SK-N-SH (cell line): ENCODE measurements at regions not wholly inside any gene's neighbourhood (a gene's known extent, or its start where the extent isn't known, plus 50 kb on each side); places are given as distances from the start of the nearest gene placed in this dataset.

Source experiments
- FOXJ3 ChIP-seq: sonication (generic); formaldehyde crosslinking; IDR thresholded peaks from 2 replicates; pipeline ENCODE4 v1.5.1; 2020; ENCODE audit warnings: mild to moderate bottlenecking, missing genetic modification reagents
- JUND ChIP-seq: IDR thresholded peaks from 2 replicates; pipeline ENCODE4 v1.4.0; 2012
- NFIC ChIP-seq: IDR thresholded peaks from 2 replicates; pipeline ENCODE4 v1.4.0; 2012; ENCODE audit warnings: borderline replicate concordance
- NRF1 ChIP-seq: IDR thresholded peaks from 2 replicates; pipeline ENCODE4 v1.6.1; 2012; ENCODE audit warnings: low read depth, mild to moderate bottlenecking, low read length
- POLR2AphosphoS5 ChIP-seq: IDR thresholded peaks from 2 replicates; pipeline ENCODE4 v1.6.1; 2012; ENCODE audit warnings: low read depth, low read length
- RFX5 ChIP-seq: IDR thresholded peaks from 2 replicates; pipeline ENCODE4 v1.6.1; 2012; ENCODE audit warnings: mild to moderate bottlenecking, improper control_type of control experiment, low read length
- SMC3 ChIP-seq: IDR thresholded peaks from 2 replicates; pipeline ENCODE4 v1.6.1; 2012; ENCODE audit warnings: low read depth, low read length, improper control_type of control experiment
- YY1 ChIP-seq: IDR thresholded peaks from 2 replicates; pipeline ENCODE4 v1.4.0; 2012; ENCODE audit warnings: low read depth, mild to moderate bottlenecking
- TF ChIP-seq, protein P1 (sequence below): fragments of 200-600 bp; sonication (generic); IDR thresholded peaks from 2 replicates; pipeline ENCODE4 v1.6.1; 2017; ENCODE audit warnings: antibody characterized with exemption, mild to moderate bottlenecking, moderate library complexity
- TF ChIP-seq, protein P2 (sequence below): IDR thresholded peaks from 2 replicates; pipeline ENCODE4; 2012
- TF ChIP-seq, protein P3 (sequence below): IDR thresholded peaks from 2 replicates; pipeline ENCODE4 v1.4.0; 2012; ENCODE audit warnings: low read depth

DNA sequence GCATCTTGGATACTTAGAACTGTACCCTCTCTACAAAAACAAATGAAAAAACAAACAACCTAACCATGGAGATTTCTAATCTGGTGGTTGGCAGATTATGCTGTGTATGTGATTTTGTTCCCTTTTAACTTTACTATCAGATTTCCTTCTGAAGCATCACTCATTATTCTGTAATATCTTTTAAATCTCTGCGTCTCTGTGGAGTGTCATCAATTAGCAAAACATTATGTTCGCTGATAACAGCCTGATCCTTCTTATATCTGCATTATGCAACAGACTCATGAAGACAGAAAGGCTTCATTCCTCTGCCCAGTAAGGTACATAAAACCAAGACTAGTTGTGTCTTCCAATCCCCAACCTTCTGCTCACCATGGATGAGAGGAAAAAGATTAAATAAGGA lies 110.3 kb upstream of the PDE5A start:
- TF ChIP-seq, protein P1, sequence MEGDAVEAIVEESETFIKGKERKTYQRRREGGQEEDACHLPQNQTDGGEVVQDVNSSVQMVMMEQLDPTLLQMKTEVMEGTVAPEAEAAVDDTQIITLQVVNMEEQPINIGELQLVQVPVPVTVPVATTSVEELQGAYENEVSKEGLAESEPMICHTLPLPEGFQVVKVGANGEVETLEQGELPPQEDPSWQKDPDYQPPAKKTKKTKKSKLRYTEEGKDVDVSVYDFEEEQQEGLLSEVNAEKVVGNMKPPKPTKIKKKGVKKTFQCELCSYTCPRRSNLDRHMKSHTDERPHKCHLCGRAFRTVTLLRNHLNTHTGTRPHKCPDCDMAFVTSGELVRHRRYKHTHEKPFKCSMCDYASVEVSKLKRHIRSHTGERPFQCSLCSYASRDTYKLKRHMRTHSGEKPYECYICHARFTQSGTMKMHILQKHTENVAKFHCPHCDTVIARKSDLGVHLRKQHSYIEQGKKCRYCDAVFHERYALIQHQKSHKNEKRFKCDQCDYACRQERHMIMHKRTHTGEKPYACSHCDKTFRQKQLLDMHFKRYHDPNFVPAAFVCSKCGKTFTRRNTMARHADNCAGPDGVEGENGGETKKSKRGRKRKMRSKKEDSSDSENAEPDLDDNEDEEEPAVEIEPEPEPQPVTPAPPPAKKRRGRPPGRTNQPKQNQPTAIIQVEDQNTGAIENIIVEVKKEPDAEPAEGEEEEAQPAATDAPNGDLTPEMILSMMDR: no peak
- TF ChIP-seq YY1 (no peak), POLR2AphosphoS5 (no peak), RFX5 (no peak), SMC3 (no peak), FOXJ3 (no peak), JUND (no peak), NFIC (no peak), NRF1 (no peak)
- TF ChIP-seq, protein P2, sequence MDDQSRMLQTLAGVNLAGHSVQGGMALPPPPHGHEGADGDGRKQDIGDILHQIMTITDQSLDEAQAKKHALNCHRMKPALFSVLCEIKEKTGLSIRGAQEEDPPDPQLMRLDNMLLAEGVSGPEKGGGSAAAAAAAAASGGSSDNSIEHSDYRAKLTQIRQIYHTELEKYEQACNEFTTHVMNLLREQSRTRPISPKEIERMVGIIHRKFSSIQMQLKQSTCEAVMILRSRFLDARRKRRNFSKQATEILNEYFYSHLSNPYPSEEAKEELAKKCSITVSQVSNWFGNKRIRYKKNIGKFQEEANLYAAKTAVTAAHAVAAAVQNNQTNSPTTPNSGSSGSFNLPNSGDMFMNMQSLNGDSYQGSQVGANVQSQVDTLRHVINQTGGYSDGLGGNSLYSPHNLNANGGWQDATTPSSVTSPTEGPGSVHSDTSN: no peak
- TF ChIP-seq, protein P3, sequence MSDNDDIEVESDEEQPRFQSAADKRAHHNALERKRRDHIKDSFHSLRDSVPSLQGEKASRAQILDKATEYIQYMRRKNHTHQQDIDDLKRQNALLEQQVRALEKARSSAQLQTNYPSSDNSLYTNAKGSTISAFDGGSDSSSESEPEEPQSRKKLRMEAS: no peak
